Hepatocyte (in vitro differentiated cells): ENCODE measurements at regions not wholly inside any gene's neighbourhood (a gene's known extent, or its start where the extent isn't known, plus 50 kb on each side); places are given as distances from the start of the nearest gene placed in this dataset.

Experiments used
- CTCF ChIP-seq: fragments of 200-600 bp; sonication (generic); IDR thresholded peaks from 2 replicates; pipeline ENCODE4 v1.5.1; 2016; ENCODE audit warnings: antibody characterized with exemption, mild to moderate bottlenecking; ENCODE audit not compliant: poor library complexity
- EZH2phosphoT487 ChIP-seq: fragments of 200-600 bp; sonication (generic); IDR thresholded peaks from one replicate; pipeline ENCODE4 v1.6.1; 2018; ENCODE audit warnings: antibody characterized with exemption, mild to moderate bottlenecking, low read depth, moderate library complexity; ENCODE audit not compliant: unreplicated experiment, severe bottlenecking

GRCh38 chr14:38083039-38083438, 124.7 kb upstream of the SSTR1 start:
- no peak for TF ChIP-seq EZH2phosphoT487
- TF ChIP-seq CTCF, result no peak
